NCI-H2107 treated with DMSO at 0.1 percent for 48 hours (cell line): ENCODE measurements at regions not wholly inside any gene's neighbourhood (a gene's known extent, or its start where the extent isn't known, plus 50 kb on each side); places are given as distances from the start of the nearest gene placed in this dataset.

Experiments
- DNase-seq: peaks from one replicate; lab custom pipeline; 2025; ENCODE audit not compliant: unreplicated experiment; lab: John Stamatoyannopoulos, UW

DNA sequence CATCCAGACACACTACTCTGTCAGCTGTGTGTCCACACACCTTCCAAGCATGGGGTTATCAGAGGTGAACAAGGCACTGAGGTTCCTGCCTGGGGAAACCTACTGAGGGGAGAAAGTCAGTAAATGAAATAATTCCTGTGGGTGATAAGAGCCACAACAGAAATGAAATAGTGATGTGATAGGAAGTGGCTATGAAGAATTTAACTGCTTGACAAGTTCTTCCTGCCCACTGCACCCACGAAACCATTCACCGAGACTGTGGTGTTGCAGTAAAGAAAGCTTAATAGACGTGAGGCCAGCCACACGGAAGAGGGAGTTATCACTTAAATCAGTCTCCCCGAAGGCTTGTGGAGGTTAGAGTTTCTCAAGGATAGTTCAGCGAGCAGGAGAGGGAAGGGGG, 353.1 kb downstream of the UQCRFS1 start:
- no peak for DNase-seq

GRCh38 chr19:28858933-28859332, 354.0 kb downstream of the UQCRFS1 start:
- no peak for DNase-seq

DNA sequence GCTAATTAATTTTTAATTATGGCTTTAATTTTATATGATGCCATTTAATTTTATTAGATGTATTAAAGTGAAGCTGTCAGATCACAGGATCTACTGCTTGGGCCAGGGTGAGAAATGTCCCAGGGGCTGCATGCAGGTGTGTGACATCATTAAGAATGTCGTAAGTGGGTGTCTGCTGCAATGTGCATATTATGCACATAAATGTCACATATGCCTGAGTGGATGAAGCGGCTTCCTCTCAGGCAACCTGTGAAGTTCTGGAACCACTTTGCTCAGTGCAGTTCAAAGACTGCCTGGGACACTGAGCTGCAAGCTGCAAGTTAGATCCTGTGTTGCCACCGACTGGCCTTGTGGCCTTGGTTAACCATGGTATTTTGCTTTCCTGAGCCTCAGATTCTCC, 355.0 kb downstream of the UQCRFS1 start:
- no peak for DNase-seq

- DNase-seq: no peak
Measured at GRCh38 chr19:28855216-28855615, 357.7 kb downstream of the UQCRFS1 start.

DNA sequence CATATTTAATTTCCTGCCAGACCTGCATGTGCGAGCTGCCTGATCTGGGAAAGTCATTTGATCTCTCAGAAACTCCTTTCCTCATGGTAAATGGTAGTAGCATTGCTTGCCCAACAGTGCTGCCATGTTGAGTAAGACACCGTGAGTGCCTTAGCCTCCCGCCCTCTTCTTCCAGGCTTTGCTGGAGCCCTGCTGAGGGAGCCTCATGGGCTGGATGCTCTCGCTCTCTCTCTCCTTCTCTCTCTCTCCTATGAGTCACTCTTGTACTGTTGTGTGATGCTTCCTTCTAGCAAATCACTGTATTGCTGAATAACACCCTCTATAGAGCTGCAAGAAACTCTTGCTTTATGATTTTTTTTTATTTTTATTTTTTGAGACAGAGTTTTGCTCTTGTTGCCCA, 365.5 kb downstream of the UQCRFS1 start:
- no peak for DNase-seq

GRCh38 chr19:28846094-28846812, 366.7 kb downstream of the UQCRFS1 start:
- no peak for DNase-seq

- no peak for DNase-seq
Measured at GRCh38 chr19:28843761-28844492, 369.0 kb downstream of the UQCRFS1 start.

- no peak for DNase-seq
Measured at GRCh38 chr19:28841531-28841930, 371.4 kb downstream of the UQCRFS1 start.

GRCh38 chr19:28840891-28841290, 372.1 kb downstream of the UQCRFS1 start:
- DNase-seq: no peak

DNA sequence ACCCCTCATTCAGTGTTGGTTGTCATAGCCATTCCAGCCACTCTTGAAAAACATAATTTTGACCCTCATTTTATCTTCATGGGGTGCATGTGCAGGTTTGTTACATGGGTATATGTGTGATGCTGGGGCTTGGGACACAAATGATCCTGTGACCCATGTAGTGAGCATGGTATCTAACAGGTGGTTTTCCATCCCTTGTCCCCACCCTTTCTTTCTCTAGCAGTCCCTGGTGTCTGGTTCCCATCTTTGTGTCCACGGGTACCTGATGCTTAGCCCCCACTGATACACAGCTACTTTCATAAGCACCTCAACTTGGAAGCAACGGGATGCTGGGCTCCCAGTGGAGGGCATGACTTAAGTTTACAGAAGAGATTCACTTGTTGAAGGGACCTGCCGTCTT, 373.5 kb downstream of the UQCRFS1 start:
- no peak for DNase-seq

DNA sequence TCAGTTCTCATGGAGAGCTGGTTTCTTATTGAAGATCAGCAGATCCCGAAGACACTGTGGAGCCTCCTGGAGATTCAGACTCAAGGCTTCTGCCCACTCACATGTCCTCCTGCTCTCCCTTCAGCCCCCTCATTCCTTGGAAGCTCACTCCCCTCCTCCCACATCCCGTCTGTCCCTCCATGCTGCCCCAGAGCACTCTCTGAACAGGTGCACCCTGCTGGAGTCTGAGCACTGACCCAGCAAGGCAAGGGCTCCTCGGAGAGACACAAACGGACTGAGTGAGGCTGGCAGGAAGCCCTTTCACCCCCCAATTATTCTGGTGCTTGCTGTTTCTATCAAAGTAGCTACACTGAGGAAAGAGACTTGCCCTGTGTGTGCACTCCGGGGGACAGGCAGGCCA, 374.0 kb downstream of the UQCRFS1 start:
- DNase-seq: no peak

GRCh38 chr19:28836421-28836820, 376.5 kb downstream of the UQCRFS1 start:
- no peak for DNase-seq

DNA sequence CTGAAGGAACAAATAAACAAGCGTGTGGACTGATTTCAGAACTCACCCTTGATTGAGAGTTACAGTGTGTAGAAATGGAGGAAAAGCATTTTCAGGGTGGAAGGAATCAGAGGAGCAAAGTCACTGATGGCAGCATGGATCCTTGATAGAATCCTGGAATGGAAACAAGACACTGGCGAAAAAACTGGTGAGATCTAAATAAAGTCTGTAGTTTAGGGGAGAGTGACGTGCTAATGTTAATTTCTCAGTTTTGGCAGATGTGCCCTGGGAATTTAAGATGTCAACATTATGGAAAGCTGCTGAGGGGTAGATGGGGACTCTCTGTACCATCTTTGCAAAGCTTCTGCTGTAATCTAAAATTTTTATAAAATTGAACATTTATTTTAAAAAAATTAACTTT, 378.0 kb downstream of the UQCRFS1 start:
- no peak for DNase-seq

- DNase-seq: no peak
Measured at GRCh38 chr19:28831462-28831861, 381.5 kb downstream of the UQCRFS1 start.

- DNase-seq: no peak
Measured at GRCh38 chr19:28829762-28830161, 383.2 kb downstream of the UQCRFS1 start.

DNA sequence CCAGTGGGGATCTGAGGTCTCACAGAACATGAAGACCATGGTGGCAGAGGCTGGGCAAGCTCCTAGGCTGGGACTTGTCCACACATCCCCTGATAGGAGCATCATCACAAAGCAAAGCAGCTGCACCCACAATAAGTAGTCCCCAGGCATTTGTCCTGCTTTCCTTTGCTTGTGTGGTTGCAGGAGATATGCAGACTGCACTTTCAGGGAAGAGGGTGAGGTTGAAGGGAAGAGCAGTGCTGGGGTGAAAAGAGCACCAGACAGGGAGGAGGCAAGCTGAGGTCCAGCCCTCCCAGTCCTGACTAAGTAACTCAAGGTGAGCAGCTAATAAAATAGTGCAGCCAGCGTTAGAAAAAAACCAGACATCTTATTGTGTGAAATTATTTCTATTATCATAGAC, 383.6 kb downstream of the UQCRFS1 start:
- no peak for DNase-seq

DNA sequence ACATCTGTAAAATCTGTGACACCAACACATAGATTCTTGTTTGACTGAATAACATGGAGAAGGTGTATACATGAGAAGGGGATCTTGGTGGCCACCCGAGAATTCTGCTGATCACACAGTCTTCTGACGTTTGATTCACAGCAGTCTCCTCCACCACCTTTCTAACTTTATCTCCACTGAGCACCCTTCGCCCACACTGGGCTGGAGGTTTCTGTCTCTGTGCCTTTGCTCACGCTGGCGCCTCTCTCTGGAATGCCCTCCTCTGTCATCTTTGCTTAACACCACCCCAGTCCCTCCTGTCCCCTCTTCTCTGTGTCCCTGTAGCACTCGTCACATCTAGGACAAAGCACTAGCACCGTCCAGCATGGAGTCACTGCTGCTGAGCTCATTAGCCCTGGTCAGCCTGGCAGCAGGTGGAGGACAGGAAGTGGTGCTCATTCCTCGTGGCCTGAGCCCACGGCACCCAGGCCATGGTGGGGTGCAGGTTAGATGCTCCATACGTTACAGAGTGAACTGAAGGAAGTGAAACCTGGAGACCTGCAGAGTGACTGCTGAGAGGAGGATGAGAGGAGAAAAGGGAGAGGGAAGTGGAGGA, 384.6 kb downstream of the UQCRFS1 start:
- DNase-seq: no peak

GRCh38 chr19:28827382-28827781, 385.6 kb downstream of the UQCRFS1 start:
- no peak for DNase-seq

DNA sequence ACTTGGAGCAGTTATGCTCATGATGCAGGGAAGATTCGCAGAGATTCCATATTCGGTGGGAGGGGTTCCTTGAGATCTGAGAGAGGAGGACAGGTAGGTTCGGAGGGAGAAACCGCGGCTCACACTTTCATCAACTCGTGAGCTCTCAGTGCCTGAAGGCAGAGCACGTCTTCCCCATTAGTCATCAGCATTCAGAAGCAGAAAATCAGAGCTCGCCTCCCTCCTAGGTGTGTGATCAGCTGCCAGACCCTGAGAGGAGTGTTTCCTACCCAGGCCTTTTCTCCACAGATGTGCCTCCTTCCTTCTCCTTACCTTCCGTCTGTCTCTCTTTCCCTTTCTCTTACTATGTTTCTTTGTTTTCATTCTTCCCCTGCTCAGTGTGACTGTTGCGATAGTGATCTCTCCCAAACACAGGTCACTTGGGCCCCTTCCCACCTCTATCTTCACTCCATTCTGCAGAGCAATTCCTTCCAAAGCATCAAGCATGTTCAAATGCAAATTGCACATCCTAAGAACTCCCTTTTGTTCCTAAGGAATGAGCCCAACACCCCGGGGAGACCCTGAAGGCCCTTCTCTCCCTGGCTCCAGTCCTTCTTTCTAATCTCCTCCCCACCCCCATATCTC, 389.5 kb downstream of the UQCRFS1 start:
- no peak for DNase-seq

DNA sequence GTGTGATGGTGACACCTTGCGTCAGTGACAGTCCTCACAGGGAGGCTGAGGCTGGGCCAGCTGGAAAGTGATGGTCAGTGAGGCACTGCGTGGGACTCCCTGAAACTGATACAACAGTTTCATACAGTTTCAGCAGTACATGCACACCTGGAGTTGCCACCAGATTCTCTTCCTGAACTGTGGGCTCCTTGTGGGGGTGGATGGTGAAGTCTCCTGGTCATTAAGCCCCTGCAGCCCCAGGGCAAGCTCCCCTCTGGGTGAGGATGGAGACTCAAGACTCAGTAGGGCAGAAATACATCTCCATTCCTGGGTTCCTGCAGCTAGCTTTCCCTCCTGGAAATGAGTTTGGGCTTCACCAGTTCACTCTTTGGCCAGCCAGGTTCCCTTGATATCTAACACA, 392.7 kb downstream of the UQCRFS1 start:
- no peak for DNase-seq

DNA sequence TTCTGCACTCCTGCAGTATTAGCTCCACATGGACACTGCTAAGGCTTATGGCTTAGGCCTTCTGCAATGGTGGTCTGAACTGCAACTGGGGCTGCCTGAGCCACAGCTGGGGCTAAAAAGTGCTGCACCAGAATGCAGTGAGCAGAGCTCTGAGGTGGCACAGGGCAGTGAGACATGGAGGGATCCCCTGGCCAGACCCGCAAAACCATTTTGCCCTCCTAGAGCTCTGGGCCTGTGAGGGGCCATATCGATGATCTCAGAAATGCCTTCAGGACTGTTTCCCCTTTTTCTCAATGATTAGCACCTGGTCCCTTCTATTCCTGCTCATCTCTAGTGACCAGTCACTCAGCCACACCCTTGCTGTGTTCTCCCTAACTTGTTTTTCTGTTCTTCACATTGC, 397.7 kb downstream of the UQCRFS1 start:
- no peak for DNase-seq

GRCh38 chr19:28794301-28794700, 418.6 kb downstream of the UQCRFS1 start:
- DNase-seq: no peak
